CD4-positive, alpha-beta T cell treated with Interleukin-6 for 4 hours (primary cell): ENCODE measurements at regions not wholly inside any gene's neighbourhood (a gene's known extent, or its start where the extent isn't known, plus 50 kb on each side); places are given as distances from the start of the nearest gene placed in this dataset.
"Not testable (repeated sequence)": the region's sequence is repeated elsewhere in the genome, so short reads cannot be mapped to it uniquely, and the experiment has no call there.

Experiments used
- DNase-seq: peaks from one replicate; pipeline ENCODE4 v3.0.0-alpha.2; 2020; ENCODE audit warnings: mixed read lengths

DNA sequence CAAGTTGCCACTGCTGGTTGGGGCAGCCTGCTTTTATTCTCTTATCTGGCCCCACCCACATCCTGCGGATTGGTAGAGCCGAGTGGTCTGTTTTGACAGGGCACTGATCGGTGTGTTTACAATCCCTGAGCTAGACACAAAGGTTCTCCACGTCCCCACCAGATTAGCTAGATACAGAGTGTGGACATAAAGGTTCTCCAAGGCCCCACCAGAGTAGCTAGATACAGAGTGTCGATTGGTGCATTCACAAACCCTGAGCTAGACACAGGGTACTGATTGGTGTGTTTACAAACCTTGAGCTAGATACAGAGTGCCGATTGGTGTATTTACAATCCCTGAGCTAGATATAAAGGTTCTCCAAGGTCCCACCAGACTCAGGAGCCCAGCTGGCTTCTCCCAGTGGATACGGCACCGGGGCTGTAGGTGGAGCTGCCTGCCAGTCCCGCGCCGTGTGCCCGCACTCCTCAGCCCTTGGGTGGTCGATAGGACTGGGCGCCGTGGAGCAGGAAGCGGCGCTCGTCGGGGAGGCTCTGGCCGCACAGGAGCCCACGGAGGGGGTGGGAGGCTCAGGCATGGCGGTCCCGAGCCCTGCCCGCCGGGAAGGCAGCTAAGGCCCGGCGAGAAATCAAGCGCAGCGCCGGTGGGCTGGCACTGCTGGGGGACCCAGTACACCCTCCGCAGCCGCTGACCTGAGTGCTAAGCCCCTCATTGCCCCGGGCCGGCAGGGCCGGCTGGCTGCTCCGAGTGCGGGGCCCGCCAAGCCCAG is 157.8 kb upstream of the PPP1R3A start:
- DNase-seq, result not testable (repeated sequence)

DNA sequence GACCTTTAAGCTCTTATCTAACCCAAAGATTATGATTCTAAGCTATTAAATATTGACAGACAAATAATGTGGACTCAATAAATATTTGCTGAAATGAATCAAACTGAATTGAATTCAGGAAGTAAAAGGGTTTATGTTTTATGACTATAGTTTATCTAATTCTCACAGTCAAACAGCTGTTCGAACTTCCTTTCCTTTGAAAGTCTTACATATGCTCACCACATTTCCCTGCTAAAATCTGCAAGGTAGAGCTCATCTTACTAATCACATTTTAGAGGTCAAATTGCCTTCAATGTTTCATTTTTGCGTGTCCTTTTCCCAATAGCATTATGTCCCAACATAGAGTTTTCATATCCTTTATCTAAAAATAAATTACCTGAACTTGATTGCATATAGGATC is 154.9 kb upstream of the PPP1R3A start:
- DNase-seq, result no peak

DNA sequence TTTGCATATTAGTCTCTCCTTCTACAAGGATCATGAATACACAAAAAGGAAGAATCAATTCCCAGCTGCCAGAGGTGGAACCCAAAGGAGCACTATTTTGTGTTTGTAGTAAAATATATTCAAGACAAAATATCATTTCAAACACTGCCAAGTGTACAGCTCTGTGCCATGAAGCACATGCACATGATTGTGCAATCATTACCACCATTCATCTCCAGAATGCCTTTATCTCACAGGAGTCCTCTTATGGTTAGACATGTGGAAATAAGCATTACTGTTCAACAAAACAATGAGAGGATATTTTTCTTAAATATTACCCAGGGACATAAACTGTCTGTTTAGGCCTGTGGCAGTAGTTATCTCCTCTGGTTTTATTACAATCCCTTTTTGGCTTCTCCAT is 151.4 kb upstream of the PPP1R3A start:
- no peak for DNase-seq

DNA sequence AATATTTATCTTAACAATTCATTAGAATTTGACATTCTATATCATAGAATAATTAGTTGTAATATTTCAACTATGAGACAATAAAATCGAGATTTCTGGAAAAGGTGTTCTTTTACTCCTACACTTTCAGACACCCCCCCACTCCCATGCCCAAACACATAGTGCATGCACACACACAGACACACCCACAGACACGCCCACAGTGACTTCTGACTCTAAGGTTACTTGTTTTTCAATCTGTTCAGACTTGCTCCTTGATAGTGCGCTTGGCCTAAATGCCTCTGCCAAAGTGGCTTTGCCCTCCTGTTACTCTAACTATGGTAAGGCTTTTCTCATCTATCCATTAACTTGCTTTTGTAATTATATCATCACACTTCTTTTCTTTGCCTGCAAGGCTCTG is 144.0 kb upstream of the PPP1R3A start:
- DNase-seq, result no peak

DNA sequence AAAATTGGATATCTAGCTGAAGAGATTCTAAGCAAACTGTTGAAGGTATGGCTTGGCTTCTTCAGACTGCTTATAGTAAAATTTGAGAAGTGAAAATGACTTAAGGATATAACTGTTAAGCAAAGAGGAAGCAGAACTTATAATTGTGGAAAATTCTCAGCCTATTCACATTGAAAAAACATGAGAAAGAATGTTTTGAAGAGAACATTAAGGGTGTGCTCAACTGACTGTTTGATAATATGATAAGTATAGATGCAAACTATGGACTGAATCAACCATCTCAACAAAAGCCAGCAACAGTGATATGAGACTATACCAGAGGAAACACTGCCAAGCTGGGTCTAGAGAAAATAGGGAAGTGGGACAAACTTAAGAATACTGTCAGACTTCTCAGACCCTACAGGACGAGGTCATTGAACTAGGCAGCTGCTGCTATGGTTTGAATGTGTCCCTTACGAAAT is 133.1 kb upstream of the PPP1R3A start:
- no peak for DNase-seq

DNA sequence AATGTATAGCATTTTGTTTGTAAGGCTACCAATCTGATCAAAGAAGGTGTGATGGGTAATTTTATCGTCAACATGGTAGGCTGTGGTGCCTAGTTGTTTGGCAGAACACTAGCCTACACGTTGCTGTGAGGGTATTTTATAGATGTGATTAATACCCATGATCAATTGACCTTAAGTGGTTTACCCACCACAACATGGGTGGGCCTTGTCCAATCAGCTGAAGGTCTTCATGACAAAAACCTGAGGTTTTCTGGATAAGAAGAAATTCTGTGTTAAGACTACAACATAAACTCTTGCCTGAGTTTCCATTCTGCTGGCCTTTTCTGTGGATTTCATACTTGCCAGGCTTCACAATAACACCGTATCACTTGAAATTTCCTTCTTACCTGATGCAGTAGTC is 131.8 kb upstream of the PPP1R3A start:
- no peak for DNase-seq

DNA sequence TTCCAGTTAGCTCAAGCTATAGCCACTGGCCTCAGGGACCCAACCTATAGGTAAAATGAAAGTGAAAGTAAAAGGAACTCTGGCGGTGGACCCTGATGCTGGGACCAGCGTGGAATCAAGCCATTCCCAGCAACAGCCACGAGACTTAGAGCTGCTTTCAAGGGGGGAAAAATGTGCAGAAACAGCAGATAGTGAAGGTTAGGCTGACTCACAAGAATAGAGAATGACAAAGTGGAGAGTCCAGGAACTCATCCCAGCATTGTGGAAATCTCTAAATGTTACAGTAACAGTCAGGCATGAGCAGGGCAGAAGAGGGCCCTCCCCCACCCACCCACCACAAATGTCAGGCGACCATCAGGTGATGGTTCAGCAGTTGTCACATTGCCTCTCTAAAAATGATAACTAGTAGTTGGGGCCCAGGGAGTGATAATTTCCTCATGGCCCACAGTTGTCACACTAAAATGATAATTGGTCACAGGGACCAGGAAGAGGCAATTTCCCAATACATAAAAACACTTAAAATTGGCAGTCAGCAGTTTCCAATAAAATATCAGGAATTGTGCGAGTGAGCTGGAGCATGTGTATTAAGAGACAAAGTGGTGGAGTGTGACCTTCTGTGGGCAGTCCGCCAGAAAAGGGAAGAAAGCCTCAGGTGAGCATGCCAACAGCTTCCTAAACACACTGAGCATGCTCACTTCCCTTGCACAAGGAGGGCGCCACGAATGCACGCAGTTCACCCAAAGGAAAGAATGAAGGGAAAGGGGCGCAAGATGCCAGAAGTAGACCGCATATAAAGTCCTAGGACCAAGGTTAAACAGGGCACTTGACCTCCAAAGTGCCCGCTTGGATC is 129.8 kb upstream of the PPP1R3A start:
- peak; percentile 2 for DNase-seq

DNA sequence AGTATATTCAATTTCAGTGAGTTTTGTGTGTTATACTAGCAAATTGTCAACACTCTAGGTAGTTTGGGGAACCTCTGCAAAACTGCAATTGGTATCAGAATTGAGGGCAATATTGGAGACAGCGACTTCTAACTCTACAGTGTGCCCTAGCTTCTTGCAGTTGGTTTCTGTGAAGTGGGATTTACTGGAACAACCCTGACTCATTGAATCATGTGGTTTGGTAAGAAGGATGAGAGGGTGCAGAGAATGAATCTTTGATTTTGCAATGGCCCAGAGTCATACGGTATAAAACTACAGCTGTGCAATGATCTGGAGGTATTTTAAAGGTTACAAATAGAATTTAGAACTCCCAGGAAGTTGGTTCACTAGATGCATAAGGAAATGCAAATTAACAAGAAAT is 129.1 kb upstream of the PPP1R3A start:
- peak; percentile 8 for DNase-seq

DNA sequence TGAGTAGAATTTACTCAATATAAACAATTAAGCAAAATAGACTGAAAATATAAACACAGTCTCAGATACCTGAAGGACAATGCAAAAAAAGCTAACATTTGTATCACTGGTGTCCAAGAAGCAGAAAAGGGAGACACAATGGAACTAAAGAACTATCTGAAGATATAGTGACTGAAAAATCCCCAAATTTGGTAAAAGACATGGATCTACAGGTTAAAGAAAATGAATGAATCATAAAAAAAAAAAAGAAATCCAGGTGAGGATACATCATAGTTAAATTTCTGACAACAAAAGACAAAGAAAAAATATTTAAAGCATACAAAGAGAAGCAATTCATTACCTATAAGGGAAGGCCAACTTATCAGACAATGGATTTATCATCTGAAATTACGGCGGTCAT is 114.7 kb upstream of the PPP1R3A start:
- no peak for DNase-seq

DNA sequence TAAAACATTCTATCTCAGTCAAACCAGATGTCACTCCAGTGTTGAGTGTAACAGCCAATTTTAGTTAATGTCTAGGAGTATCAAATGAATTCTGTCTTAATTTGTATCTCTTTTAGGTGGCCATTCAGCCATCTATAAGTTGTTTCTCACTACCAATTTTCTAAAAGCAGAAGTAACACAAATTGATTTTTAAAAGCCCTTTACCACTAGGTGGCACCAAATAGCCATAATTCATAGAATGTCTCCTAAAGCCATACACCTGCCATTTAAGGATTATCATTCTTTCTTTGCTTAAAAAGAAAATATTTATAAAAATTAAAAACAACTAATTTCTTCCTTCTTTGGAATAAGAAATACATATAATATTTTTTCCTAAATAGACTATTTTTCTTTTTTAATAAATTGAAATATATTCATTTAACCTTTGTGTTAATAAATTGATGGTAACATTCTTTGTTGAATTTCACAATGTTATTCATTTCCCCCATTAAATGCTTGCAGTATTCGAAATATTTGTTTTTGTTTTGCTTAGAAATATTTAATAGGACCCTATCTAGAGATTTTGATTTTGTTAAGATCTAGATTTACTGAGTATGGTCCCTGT is 107.8 kb upstream of the PPP1R3A start:
- DNase-seq, result peak; percentile 18

DNA sequence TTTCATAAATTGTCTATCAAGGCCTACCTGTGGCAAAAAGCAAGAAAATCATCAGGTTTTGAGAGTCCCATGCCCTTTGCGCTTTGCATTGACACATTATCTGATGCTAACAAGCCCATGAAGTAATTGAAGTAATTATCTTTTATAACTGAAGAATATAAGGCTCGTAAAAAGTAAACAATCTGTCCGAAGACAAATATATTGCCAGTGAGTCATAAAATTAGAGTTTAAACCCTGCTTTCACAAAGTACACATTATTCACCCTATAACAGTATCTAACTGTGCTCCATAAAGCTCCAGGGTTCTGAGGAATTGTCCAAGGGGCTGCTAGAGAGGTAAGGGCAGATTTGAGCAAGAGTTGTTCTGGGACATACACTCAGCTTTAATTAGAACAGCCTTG is 102.3 kb upstream of the PPP1R3A start:
- DNase-seq, result no peak

DNA sequence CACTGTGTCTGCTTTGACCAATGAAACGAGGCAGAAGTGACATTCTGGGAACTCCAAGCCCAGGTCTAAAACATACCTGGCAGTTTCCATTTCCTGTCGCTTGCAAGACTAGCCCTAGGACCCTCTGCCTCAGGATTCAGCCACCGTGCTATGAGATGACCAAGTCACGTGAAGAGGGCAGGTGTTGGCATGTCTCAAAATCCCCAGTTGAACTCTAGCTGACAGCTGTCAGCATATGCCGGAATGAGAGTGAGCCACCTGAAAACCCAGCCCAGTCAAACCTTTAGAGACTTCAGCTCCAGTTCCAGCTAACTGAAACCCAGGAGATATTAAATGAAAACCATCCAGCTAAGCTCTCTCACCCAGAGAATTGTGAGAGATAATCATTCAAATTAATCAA is 89.9 kb upstream of the PPP1R3A start:
- no peak for DNase-seq

DNA sequence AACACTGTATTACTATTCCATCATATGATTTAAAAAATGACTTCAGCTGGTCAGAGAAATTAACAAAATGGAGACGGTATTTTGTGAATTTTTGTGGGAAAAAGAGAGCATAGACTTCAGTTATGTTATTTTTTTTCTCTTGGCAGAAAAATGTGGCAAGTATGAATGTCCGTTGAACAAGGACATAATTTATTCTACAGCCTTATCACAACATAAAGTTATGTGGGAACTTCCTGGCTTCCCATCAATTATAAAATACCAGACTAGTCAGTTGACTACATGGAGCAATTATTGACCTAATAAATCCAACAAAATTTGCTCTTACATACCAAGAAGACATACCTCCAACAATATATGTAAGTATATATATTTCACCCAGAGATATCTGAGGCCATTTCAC is 88.6 kb upstream of the PPP1R3A start:
- no peak for DNase-seq

DNA sequence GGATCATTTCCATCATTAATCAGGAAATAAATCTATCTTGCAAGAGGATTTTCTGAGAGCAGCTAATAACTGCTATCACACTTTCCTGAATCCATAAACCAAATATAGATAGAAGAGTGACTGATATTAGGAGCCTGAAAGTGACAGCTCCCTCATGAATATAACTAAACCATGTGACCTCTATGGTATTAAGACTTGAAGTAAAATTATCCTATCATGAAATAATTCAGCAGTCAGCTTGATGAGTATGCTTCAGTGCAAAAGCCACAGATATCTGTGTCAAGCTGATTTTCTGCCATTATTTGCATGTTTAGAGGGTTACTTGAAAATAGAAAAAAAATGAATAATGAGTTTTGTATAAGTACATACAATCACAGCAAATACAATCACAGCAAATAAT is 80.1 kb upstream of the PPP1R3A start:
- DNase-seq, result no peak

DNA sequence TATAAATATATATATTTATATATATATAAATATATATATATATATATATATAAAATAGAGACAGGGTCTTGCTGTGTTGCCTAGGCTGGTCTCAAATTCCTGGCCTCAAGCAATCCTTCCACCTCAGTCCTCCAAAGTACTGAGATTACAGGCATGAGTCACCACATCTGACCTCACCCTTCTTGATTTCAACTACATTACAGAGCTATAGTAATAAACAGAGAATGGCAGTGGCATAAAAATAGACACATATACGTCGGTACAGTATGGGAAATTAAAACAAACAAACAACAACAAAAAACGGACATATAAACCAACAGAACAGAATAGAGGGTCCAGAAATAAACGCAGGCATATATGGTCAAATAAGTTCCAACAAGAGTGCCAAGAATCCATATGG is 77.6 kb upstream of the PPP1R3A start:
- DNase-seq, result no peak

DNA sequence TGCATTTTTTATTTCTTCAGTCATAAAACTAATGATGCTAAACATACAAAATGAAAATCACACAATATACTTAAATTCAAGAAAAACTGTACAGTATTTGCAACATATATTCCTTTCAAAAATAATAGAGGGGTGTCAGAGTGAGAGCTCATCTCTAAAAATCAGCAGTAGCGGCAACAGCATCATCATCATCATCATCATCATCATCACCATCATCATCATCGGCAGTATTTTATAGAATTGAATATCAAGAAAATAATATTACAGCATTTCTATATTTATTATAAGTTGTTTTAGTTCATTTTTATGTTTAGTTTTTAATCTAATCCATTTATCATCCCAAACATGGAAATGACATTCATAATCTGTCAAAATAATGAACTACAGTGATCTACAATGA is 67.4 kb upstream of the PPP1R3A start:
- no peak for DNase-seq

DNA sequence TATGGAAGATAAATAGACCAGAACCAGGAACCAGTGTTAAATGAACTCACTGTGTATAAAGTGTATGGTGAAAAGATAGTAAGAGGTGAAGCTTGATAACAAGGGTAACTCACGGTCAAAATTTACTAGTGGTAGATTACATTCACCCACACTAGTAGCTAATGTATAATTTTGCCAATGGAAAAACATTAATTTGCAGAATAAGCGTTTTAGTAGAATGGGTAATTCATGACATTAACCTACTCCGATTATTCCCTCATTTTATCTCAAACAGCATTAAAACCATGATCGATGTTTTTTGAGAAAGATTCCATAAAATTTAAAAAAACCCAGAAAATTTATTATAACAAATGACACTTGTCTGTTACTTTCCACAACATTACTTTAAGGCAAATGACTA is 57.7 kb upstream of the PPP1R3A start:
- no peak for DNase-seq

DNA sequence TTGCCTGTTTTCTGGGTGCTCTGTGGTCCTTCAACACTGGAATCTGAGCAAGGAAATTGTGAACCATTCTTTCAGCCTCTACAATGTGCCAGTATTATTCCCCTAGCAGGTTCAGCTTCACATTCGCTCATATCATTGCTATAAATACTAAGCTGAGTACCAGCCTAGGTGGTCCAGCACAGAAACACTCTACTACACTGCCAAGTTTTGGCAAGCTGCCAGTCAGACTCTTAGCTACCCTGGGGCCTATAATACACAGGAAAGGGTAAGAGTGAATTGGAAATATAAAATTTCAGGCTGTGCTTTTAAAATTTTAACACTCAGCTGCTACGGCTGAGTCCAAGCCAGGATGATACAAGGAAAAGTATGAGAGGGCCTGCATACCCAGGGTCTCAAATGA is 49.9 kb upstream of the PPP1R3A start:
- no peak for DNase-seq
